Hepatocyte (in vitro differentiated cells): ENCODE measurements at regions not wholly inside any gene's neighbourhood (a gene's known extent, or its start where the extent isn't known, plus 50 kb on each side); places are given as distances from the start of the nearest gene placed in this dataset.

Experiments used
- DNase-seq: peaks from one replicate; pipeline ENCODE4 v3.0.0-alpha.2; 2016; ENCODE audit warnings: low spot score
- H2AFZ ChIP-seq: fragments of 200-600 bp; sonication (generic); 2 replicates; pipeline ENCODE4 v1.6.0; 2016; ENCODE audit warnings: antibody characterized with exemption, mild to moderate bottlenecking
- H3K27ac ChIP-seq: fragments of 200-600 bp; sonication (generic); 2 replicates; pipeline ENCODE4 v1.5.1; 2016; ENCODE audit warnings: mild to moderate bottlenecking
- H3K27me3 ChIP-seq: fragments of 200-600 bp; sonication (generic); 2 replicates; pipeline ENCODE4 v1.6.1; 2016
- H3K36me3 ChIP-seq: fragments of 200-600 bp; sonication (generic); replicated peaks from 2 replicates; pipeline ENCODE4 v1.5.1; 2016; ENCODE audit warnings: low read depth; ENCODE audit not compliant: insufficient read depth
- H3K4me1 ChIP-seq: fragments of 200-600 bp; sonication (generic); 2 replicates; pipeline ENCODE4 v1.5.1; 2016; ENCODE audit warnings: mild to moderate bottlenecking, moderate library complexity; ENCODE audit not compliant: insufficient read depth
- H3K4me2 ChIP-seq: fragments of 200-600 bp; sonication (generic); 2 replicates; pipeline ENCODE4 v1.6.0; 2016
- H3K4me3 ChIP-seq: fragments of 200-600 bp; sonication (generic); 2 replicates; pipeline ENCODE4 v1.5.1; 2016; ENCODE audit warnings: mild to moderate bottlenecking
- H3K79me2 ChIP-seq: fragments of 200-600 bp; sonication (generic); 2 replicates; pipeline ENCODE4 v1.6.0; 2017; ENCODE audit warnings: mild to moderate bottlenecking
- H3K9me2 ChIP-seq: fragments of 200-600 bp; sonication (generic); replicated peaks from 2 replicates; pipeline ENCODE4 v1.6.0; 2017; ENCODE audit warnings: mild to moderate bottlenecking; ENCODE audit not compliant: insufficient read depth
- H3K9me3 ChIP-seq: fragments of 200-600 bp; sonication (generic); 2 replicates; pipeline ENCODE4 v1.5.1; 2016; ENCODE audit warnings: low read depth, mild to moderate bottlenecking
- H4K20me1 ChIP-seq: fragments of 200-600 bp; sonication (generic); 2 replicates; pipeline ENCODE4 v1.6.0; 2016; ENCODE audit warnings: mild to moderate bottlenecking; ENCODE audit not compliant: insufficient read depth, poor library complexity, severe bottlenecking
- CTCF ChIP-seq: fragments of 200-600 bp; sonication (generic); IDR thresholded peaks from 2 replicates; pipeline ENCODE4 v1.5.1; 2016; ENCODE audit warnings: antibody characterized with exemption, mild to moderate bottlenecking; ENCODE audit not compliant: poor library complexity
- EZH2 ChIP-seq: fragments of 200-600 bp; sonication (generic); IDR thresholded peaks from 2 replicates; pipeline ENCODE4 v1.6.1; 2016; ENCODE audit warnings: antibody characterized with exemption, mild to moderate bottlenecking, borderline replicate concordance
- EZH2phosphoT487 ChIP-seq: fragments of 200-600 bp; sonication (generic); IDR thresholded peaks from one replicate; pipeline ENCODE4 v1.6.1; 2018; ENCODE audit warnings: antibody characterized with exemption, mild to moderate bottlenecking, low read depth, moderate library complexity; ENCODE audit not compliant: unreplicated experiment, severe bottlenecking
- WGBS: methylation state at CpG from one replicate; pipeline ENCODE4 v1.1.6; 2016; ENCODE audit warnings: low lambda C conversion rate; ENCODE audit errors: missing lambda C conversion rate; 5-methylcytosine and 5-hydroxymethylcytosine counted together

DNA sequence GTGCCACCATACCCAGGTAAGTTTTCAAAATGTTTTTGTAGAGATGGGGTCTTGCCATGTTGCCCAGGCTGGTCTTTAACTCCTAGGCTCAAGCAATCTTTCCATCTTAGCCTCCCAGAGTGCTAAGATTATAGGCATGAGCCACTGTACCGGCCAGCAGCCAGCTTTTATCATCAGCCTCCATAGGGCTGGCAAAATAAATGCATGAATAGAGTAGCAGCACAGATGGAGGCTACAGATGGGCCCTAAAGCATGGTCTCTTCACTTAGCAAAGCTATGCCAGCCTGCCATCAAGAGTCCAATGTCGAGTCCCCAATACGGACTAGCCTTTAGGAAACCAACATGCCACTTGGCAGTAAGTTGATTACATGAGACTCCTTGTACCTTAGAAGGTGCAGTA, 63.8 kb downstream of the CNTN3 start:
- H4K20me1 ChIP-seq = no peaks in the 10 kb centered on the region
- no peak overlapping the region for H3K4me2 ChIP-seq
- no peaks in the 10 kb centered on the region for H3K4me1 ChIP-seq
- H3K79me2 ChIP-seq = no peaks in the 10 kb centered on the region
- H3K9me3 ChIP-seq = no peaks in the 10 kb centered on the region
- no peaks in the 10 kb centered on the region for H3K9me2 ChIP-seq
- H3K27ac ChIP-seq = no peak overlapping the region
- no peak overlapping the region for H3K4me3 ChIP-seq
- no peaks in the 10 kb centered on the region for H3K36me3 ChIP-seq
- TF ChIP-seq EZH2 = no peak
- no peak for TF ChIP-seq CTCF
- TF ChIP-seq EZH2phosphoT487 = no peak
- no peaks in the 10 kb centered on the region for H3K27me3 ChIP-seq
- DNase-seq = no peak
- H2AFZ ChIP-seq = no peak overlapping the region
- 90% methylated on average over 3 of the region's 3 CpGs for WGBS

DNA sequence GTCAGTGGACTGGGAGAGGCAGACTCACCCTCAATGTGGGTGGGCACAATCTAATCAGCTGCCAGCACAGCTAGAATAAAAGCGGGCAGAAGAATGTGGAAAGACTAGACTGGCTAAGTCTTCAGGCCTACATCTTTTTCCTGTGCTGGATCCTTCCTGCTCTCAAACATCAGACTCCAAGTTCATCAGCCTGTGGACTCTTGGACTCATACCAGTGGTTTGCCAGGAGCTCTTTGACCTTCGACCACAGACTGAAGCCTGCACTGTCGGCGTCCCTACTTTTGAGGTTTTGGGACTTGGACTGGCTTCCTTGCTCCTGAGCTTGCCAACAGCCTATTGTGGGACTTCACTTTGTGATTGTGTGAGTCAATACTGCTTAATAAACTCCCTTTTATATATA, 68.0 kb downstream of the CNTN3 start:
- Histone ChIP-seq H3K27me3 (no peaks in the 10 kb centered on the region), H3K4me3 (no peak overlapping the region), H2AFZ (no peak overlapping the region), H4K20me1 (no peaks in the 10 kb centered on the region), H3K9me3 (no peaks in the 10 kb centered on the region), H3K36me3 (no peaks in the 10 kb centered on the region), H3K9me2 (no peaks in the 10 kb centered on the region), H3K79me2 (no peaks in the 10 kb centered on the region), H3K4me2 (no peak overlapping the region), H3K4me1 (no peaks in the 10 kb centered on the region), H3K27ac (no peak overlapping the region)
- 69% methylated on average over 4 of the region's 4 CpGs for WGBS
- TF ChIP-seq CTCF (no peak), EZH2phosphoT487 (no peak), EZH2 (no peak)
- no peak for DNase-seq

DNA sequence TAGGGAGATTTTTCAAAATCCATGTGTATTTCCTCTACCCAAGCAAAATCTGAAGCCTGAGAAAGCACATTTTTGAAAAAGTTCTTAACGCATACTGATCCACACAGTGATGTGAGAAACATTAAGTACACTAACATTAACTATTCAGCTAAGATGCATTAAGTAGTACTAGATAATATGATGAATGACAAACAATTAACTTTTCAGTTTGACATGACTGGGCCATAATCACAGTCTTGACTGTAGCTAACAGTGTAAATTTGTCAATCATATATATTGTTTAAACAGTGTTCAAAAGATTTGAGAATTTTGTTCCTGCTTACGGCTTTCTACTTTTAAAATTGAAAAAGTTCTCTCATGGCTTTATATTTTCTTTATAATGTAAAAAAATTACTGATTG, 72.0 kb downstream of the CNTN3 start:
- H2AFZ ChIP-seq = no peak overlapping the region
- no peaks in the 10 kb centered on the region for H3K4me1 ChIP-seq
- no peaks in the 10 kb centered on the region for H3K9me2 ChIP-seq
- no peaks in the 10 kb centered on the region for H4K20me1 ChIP-seq
- no peaks in the 10 kb centered on the region for H3K27me3 ChIP-seq
- no peak overlapping the region for H3K4me3 ChIP-seq
- no peaks in the 10 kb centered on the region for H3K79me2 ChIP-seq
- H3K27ac ChIP-seq = no peak overlapping the region
- H3K4me2 ChIP-seq = no peak overlapping the region
- 96% methylated on average over 2 of the region's 2 CpGs for WGBS
- no peaks in the 10 kb centered on the region for H3K9me3 ChIP-seq
- TF ChIP-seq EZH2 = no peak
- no peak for TF ChIP-seq EZH2phosphoT487
- TF ChIP-seq CTCF = no peak
- no peaks in the 10 kb centered on the region for H3K36me3 ChIP-seq
- no peak for DNase-seq

DNA sequence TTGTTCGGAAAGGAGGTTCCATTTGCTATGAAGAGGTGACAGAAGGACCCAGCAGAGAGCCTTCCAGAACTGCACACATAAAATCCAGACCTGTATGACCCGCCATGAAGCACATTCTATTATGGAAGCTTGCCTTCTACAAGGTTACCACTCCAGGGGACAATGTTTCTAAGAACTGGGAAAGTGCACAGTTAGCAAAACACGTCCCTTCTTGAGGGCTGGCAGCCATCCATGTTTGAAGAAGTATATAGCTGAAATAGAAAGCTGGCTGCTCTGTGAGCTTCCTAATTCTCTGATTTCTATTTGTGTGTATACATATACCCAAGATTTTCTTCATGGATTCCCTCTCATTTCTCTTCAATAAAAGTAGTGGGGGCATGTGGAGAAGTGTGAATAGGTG, 74.6 kb downstream of the CNTN3 start:
- H3K4me3 ChIP-seq = no peak overlapping the region
- no peaks in the 10 kb centered on the region for H3K9me3 ChIP-seq
- TF ChIP-seq CTCF = no peak
- no peak for TF ChIP-seq EZH2
- TF ChIP-seq EZH2phosphoT487 = no peak
- H3K27ac ChIP-seq = no peak overlapping the region
- no peaks in the 10 kb centered on the region for H3K4me1 ChIP-seq
- WGBS = 67% methylated on average over 3 of the region's 3 CpGs
- no peaks in the 10 kb centered on the region for H3K79me2 ChIP-seq
- no peaks in the 10 kb centered on the region for H3K9me2 ChIP-seq
- H3K27me3 ChIP-seq = no peaks in the 10 kb centered on the region
- no peak for DNase-seq
- no peak overlapping the region for H3K4me2 ChIP-seq
- no peaks in the 10 kb centered on the region for H3K36me3 ChIP-seq
- no peak overlapping the region for H2AFZ ChIP-seq
- no peaks in the 10 kb centered on the region for H4K20me1 ChIP-seq
